HEK293 (cell line): ENCODE measurements at regions not wholly inside any gene's neighbourhood (a gene's known extent, or its start where the extent isn't known, plus 50 kb on each side); places are given as distances from the start of the nearest gene placed in this dataset.

Experiments
- CTCF ChIA-PET: fragments of 350-600 bp; formaldehyde crosslinking; extraction: SDS; loops from one replicate; lab custom pipeline; 2021; ENCODE audit warnings: antibody characterized with exemption; lab: Yijun Ruan, JAX
- POLR2A ChIA-PET: fragments of 300-600 bp; formaldehyde crosslinking; extraction: SDS; loops from one replicate; lab custom pipeline; 2020; ENCODE audit warnings: antibody characterized with exemption, inconsistent platforms; lab: Yijun Ruan, JAX
- H3K27ac ChIP-seq: fragments of 200-500 bp; sonication (Bioruptor generic); 2 replicates; pipeline ENCODE4 v1.5.1; 2014; ENCODE audit warnings: low read depth, low read length, control low read depth, inconsistent platforms; ENCODE audit errors: extremely low read depth
- H3K36me3 ChIP-seq, 2 experiments: fragments of 200-500 bp in 1 of 2; sonication (Bioruptor generic) in 1 of 2; 1 replicate in 1 of 2; 2 replicates in 1 of 2; pipeline ENCODE4 v1.5.1; 2014 to 2017; ENCODE audit warnings: inconsistent platforms in 2 of 2, low read length in 2 of 2; ENCODE audit not compliant: control insufficient read depth in 2 of 2, insufficient read depth in 1 of 2
- H3K4me1 ChIP-seq: fragments of 200-500 bp; sonication (Bioruptor generic); 2 replicates; pipeline ENCODE4 v1.5.1; 2014; ENCODE audit warnings: mild to moderate bottlenecking, low read length, inconsistent platforms; ENCODE audit not compliant: control insufficient read depth, insufficient read depth
- H3K4me3 ChIP-seq: 2 replicates; pipeline ENCODE4 v1.5.1; 2011; ENCODE audit warnings: low read depth, mild to moderate bottlenecking, control low read depth, low read length, moderate library complexity
- H3K9me3 ChIP-seq: fragments of 200-500 bp; sonication (Bioruptor generic); 2 replicates; pipeline ENCODE4 v1.5.1; 2014; ENCODE audit warnings: low read depth, low read length, inconsistent platforms; ENCODE audit not compliant: control insufficient read depth, insufficient read depth
- HOXD13 ChIP-seq: sonication (generic); formaldehyde crosslinking; IDR thresholded peaks from 2 replicates; pipeline ENCODE4 v1.8.0; 2022; ENCODE audit warnings: missing genetic modification reagents, borderline replicate concordance
- KLF10 ChIP-seq: fragments of 450-650 bp; IDR thresholded peaks from 2 replicates; pipeline ENCODE4 v1.5.1; 2018; ENCODE audit warnings: missing biosample characterization, mild to moderate bottlenecking, missing genetic modification characterization
- SALL2 ChIP-seq: fragments of 450-650 bp; formaldehyde crosslinking; IDR thresholded peaks from 2 replicates; pipeline ENCODE4 v1.5.0; 2017; ENCODE audit warnings: missing biosample characterization, mild to moderate bottlenecking, missing genetic modification characterization, borderline replicate concordance
- TCF7L2 ChIP-seq: IDR thresholded peaks from 2 replicates; pipeline ENCODE4 v1.6.1; 2011; ENCODE audit warnings: low read depth, mild to moderate bottlenecking, inconsistent platforms, low read length, moderate library complexity, borderline replicate concordance
- ZBTB1 ChIP-seq: fragments of 450-650 bp; formaldehyde crosslinking; IDR thresholded peaks from 2 replicates; pipeline ENCODE4 v1.5.1; 2016; ENCODE audit warnings: missing biosample characterization, missing genetic modification characterization
- ZNF2 ChIP-seq: fragments of 450-650 bp; formaldehyde crosslinking; IDR thresholded peaks from 2 replicates; pipeline ENCODE4 v1.5.1; 2016; ENCODE audit warnings: missing biosample characterization, missing genetic modification characterization
- ZNF202 ChIP-seq: fragments of 450-650 bp; formaldehyde crosslinking; IDR thresholded peaks from 2 replicates; pipeline ENCODE4 v1.5.1; 2016; ENCODE audit warnings: missing biosample characterization, missing genetic modification characterization, borderline replicate concordance
- ZNF221 ChIP-seq: fragments of 450-650 bp; formaldehyde crosslinking; IDR thresholded peaks from 2 replicates; pipeline ENCODE4 v1.5.1; 2017; ENCODE audit warnings: missing biosample characterization, missing genetic modification characterization, borderline replicate concordance
- ZNF266 ChIP-seq: fragments of 450-650 bp; formaldehyde crosslinking; IDR thresholded peaks from 2 replicates; pipeline ENCODE4 v1.5.1; 2016; ENCODE audit warnings: missing biosample characterization, missing genetic modification characterization, low read depth
- ZNF423 ChIP-seq: fragments of 450-650 bp; formaldehyde crosslinking; IDR thresholded peaks from 2 replicates; pipeline ENCODE4 v1.5.1; 2016; ENCODE audit warnings: missing biosample characterization, missing genetic modification characterization
- ZNF544 ChIP-seq: fragments of 450-650 bp; formaldehyde crosslinking; IDR thresholded peaks from 2 replicates; pipeline ENCODE4 v1.5.0; 2017; ENCODE audit warnings: missing biosample characterization, missing genetic modification characterization
- ZNF664 ChIP-seq: fragments of 450-650 bp; formaldehyde crosslinking; IDR thresholded peaks from 2 replicates; pipeline ENCODE4 v1.5.1; 2016; ENCODE audit warnings: missing biosample characterization, missing genetic modification characterization
- ZNF670 ChIP-seq: fragments of 450-650 bp; formaldehyde crosslinking; IDR thresholded peaks from 2 replicates; pipeline ENCODE4 v1.5.1; 2016; ENCODE audit warnings: missing biosample characterization, missing genetic modification characterization, low read depth
- ZNF76 ChIP-seq: fragments of 450-650 bp; formaldehyde crosslinking; IDR thresholded peaks from 2 replicates; pipeline ENCODE4; 2016; ENCODE audit warnings: low read depth, missing biosample characterization, missing genetic modification characterization, borderline replicate concordance
- TF ChIP-seq, protein P1 (sequence below): fragments of 450-650 bp; formaldehyde crosslinking; IDR thresholded peaks from 2 replicates; pipeline ENCODE4 v1.5.1; 2016; ENCODE audit warnings: missing biosample characterization, missing genetic modification characterization
- TF ChIP-seq, protein P2 (sequence below): fragments of 450-650 bp; formaldehyde crosslinking; IDR thresholded peaks from 2 replicates; pipeline ENCODE4 v1.5.1; 2016; ENCODE audit warnings: missing biosample characterization, missing genetic modification characterization
- TF ChIP-seq, protein P3 (sequence below): fragments of 450-650 bp; formaldehyde crosslinking; IDR thresholded peaks from 2 replicates; pipeline ENCODE4 v1.5.1; 2016; ENCODE audit warnings: missing biosample characterization, missing genetic modification characterization
- TF ChIP-seq, protein P4 (sequence below): fragments of 450-650 bp; formaldehyde crosslinking; IDR thresholded peaks from 2 replicates; pipeline ENCODE4 v1.5.1; 2016; ENCODE audit warnings: missing biosample characterization, missing genetic modification characterization
- TF ChIP-seq, protein P5 (sequence below): fragments of 450-650 bp; formaldehyde crosslinking; IDR thresholded peaks from 2 replicates; pipeline ENCODE4 v1.5.1; 2017; ENCODE audit warnings: missing biosample characterization, missing genetic modification characterization

DNA sequence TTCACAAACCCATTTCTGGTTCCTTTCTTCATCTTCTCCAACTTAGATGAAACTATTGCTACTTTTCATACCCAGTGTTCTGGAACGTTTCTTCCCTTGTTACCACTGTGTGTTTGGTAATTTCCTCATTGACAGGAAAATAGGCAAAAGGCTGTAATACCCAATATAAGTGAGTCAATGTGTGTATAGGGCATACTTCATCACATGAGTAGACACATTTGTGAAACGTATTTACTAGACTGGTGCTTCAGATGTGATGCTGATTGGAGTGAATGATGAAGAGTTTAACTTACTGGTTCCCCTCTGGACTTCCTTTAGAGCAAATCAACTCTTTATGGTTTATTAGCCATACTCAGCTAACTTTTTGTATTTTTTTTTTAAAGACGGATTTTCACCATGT lies 195.1 kb upstream of the ATP6AP2 start (continued):
- TF ChIP-seq, protein P1, sequence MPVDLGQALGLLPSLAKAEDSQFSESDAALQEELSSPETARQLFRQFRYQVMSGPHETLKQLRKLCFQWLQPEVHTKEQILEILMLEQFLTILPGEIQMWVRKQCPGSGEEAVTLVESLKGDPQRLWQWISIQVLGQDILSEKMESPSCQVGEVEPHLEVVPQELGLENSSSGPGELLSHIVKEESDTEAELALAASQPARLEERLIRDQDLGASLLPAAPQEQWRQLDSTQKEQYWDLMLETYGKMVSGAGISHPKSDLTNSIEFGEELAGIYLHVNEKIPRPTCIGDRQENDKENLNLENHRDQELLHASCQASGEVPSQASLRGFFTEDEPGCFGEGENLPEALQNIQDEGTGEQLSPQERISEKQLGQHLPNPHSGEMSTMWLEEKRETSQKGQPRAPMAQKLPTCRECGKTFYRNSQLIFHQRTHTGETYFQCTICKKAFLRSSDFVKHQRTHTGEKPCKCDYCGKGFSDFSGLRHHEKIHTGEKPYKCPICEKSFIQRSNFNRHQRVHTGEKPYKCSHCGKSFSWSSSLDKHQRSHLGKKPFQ (tag by site-specific recombination), result no peak
- TF ChIP-seq, protein P2, sequence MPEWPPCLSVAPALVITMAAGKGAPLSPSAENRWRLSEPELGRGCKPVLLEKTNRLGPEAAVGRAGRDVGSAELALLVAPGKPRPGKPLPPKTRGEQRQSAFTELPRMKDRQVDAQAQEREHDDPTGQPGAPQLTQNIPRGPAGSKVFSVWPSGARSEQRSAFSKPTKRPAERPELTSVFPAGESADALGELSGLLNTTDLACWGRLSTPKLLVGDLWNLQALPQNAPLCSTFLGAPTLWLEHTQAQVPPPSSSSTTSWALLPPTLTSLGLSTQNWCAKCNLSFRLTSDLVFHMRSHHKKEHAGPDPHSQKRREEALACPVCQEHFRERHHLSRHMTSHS (tag by site-specific recombination), result no peak
- no peak for TF ChIP-seq TCF7L2

DNA sequence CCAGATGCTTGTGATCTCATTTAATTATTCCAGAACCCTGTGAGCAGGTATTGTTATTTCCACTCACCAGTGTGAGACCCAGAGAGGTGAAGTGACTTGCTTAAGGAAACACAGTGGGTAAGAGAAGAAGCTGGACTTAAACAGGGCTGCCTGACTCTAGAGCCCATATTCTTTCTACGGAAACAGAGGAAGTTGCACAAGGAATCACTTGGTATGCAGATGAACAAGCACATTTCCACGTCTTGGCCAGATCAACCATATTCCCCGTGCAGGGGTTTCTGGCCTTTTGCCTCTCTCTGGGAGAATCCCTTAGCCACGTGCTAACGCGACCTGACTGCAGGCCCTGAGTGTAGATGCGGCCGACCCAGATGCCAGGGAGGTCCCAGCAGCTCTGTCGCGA lies 195.5 kb upstream of the ATP6AP2 start:
- Histone ChIP-seq H3K4me1 (peaks cover 3% of the 10 kb centered on the region; the same call in 1 of the 2 replicates), H3K4me3 (no peak overlapping the region), H3K36me3 (no peaks in the 10 kb centered on the region)
- POLR2A ChIA-PET, result no interaction called here
- TF ChIP-seq ZNF266 (tag by site-specific recombination), result no peak
- TF ChIP-seq, protein P3, sequence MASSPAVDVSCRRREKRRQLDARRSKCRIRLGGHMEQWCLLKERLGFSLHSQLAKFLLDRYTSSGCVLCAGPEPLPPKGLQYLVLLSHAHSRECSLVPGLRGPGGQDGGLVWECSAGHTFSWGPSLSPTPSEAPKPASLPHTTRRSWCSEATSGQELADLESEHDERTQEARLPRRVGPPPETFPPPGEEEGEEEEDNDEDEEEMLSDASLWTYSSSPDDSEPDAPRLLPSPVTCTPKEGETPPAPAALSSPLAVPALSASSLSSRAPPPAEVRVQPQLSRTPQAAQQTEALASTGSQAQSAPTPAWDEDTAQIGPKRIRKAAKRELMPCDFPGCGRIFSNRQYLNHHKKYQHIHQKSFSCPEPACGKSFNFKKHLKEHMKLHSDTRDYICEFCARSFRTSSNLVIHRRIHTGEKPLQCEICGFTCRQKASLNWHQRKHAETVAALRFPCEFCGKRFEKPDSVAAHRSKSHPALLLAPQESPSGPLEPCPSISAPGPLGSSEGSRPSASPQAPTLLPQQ, result no peak
- no peak for TF ChIP-seq ZNF664
- no peak for TF ChIP-seq KLF10 (tag by site-specific recombination)
- TF ChIP-seq ZNF670 (tag by site-specific recombination), result no peak
- no peak for TF ChIP-seq ZBTB1 (tag by site-specific recombination)
- TF ChIP-seq ZNF76 (tag by site-specific recombination), result no peak
- TF ChIP-seq, protein P1 (tag by site-specific recombination), result no peak
- TF ChIP-seq ZNF423 (tag by site-specific recombination), result no peak
- no peak for TF ChIP-seq ZNF544 (tag by site-specific recombination)
- TF ChIP-seq, protein P4, sequence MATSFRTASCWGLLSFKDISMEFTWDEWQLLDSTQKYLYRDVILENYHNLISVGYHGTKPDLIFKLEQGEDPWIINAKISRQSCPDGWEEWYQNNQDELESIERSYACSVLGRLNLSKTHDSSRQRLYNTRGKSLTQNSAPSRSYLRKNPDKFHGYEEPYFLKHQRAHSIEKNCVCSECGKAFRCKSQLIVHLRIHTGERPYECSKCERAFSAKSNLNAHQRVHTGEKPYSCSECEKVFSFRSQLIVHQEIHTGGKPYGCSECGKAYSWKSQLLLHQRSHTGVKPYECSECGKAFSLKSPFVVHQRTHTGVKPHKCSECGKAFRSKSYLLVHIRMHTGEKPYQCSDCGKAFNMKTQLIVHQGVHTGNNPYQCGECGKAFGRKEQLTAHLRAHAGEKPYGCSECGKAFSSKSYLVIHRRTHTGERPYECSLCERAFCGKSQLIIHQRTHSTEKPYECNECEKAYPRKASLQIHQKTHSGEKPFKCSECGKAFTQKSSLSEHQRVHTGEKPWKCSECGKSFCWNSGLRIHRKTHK (tag by site-specific recombination), result no peak
- TF ChIP-seq, all 188 proteins: peak for 0
- H3K9me3 ChIP-seq, result no peaks in the 10 kb centered on the region
- H3K27ac ChIP-seq, result no peak overlapping the region
- CTCF ChIA-PET, result no interaction called here

DNA sequence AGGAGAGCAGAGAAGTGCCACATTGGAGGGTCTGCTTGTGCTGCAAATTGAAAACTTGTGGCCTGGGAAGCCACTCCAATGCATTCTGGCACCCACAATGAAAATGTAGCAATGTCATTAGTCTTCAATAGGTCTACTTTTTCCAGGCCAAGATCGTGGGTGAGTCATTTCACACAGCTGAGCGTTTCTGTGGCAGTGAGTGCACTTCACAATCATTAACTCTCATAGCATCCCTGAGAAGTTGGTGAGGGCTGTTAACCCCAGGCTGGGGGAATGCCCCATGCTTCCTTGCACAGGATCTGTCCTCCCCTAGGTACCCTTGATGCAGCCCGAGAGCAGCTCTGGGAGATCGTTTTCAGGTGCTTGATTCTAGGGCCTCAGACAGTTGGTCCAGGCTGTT lies 196.8 kb upstream of the ATP6AP2 start:
- H3K4me3 ChIP-seq, result no peak overlapping the region
- H3K27ac ChIP-seq, result no peak overlapping the region
- ChIA-PET POLR2A (no interaction called here), CTCF (interaction anchor here (0.5 kb wide), 1 partner anchor 32 kb away, joined by 3 read pairs; no protein-coding TSS in a partner anchor)
- peaks cover 3% of the 10 kb centered on the region; the same call in 1 of the 2 replicates for H3K4me1 ChIP-seq
- TF ChIP-seq ZNF2 (tag by site-specific recombination) (no peak), SALL2 (tag by site-specific recombination) (no peak), ZNF202 (no peak), ZNF221 (tag by site-specific recombination) (no peak), HOXD13 (CRISPR knock-in tag) (no peak)
- TF ChIP-seq, protein P5, sequence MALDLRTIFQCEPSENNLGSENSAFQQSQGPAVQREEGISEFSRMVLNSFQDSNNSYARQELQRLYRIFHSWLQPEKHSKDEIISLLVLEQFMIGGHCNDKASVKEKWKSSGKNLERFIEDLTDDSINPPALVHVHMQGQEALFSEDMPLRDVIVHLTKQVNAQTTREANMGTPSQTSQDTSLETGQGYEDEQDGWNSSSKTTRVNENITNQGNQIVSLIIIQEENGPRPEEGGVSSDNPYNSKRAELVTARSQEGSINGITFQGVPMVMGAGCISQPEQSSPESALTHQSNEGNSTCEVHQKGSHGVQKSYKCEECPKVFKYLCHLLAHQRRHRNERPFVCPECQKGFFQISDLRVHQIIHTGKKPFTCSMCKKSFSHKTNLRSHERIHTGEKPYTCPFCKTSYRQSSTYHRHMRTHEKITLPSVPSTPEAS, result no peak
- no peaks in the 10 kb centered on the region for H3K36me3 ChIP-seq
- H3K9me3 ChIP-seq, result no peaks in the 10 kb centered on the region
